Stimulated activated CD8-positive, alpha-beta memory T cell treated with anti-CD3 and anti-CD28 coated beads, Interleukin-4, amount 100 ng/mL, for 4 hours (primary cell): ENCODE measurements at regions not wholly inside any gene's neighbourhood (a gene's known extent, or its start where the extent isn't known, plus 50 kb on each side); places are given as distances from the start of the nearest gene placed in this dataset.
"Not testable (repeated sequence)": the region's sequence is repeated elsewhere in the genome, so short reads cannot be mapped to it uniquely, and the experiment has no call there.

Experiments used
- DNase-seq, 2 donors: peaks; one replicate each; pipeline ENCODE4 v3.0.0-alpha.2; 2020; ENCODE audit warnings: low read depth in 2 of 2, low spot score in 1 of 2

GRCh38 chr13:80504453-80504852 is 163.5 kb upstream of the SPRY2 start:
- DNase-seq: no peak

GRCh38 chr13:80502359-80502758 is 161.4 kb upstream of the SPRY2 start:
- DNase-seq: no peak

- no peak for DNase-seq
Measured at GRCh38 chr13:80501556-80501955, 160.6 kb upstream of the SPRY2 start.

- no peak for DNase-seq
Measured at GRCh38 chr13:80499536-80500290, 158.8 kb upstream of the SPRY2 start.

GRCh38 chr13:80498433-80498832 is 157.5 kb upstream of the SPRY2 start:
- DNase-seq: no peak

GRCh38 chr13:80497978-80498377 is 157.1 kb upstream of the SPRY2 start:
- no peak for DNase-seq

GRCh38 chr13:80497439-80497838 is 156.5 kb upstream of the SPRY2 start:
- DNase-seq: no peak

- no peak for DNase-seq
Measured at GRCh38 chr13:80496721-80497397, 155.9 kb upstream of the SPRY2 start.

GRCh38 chr13:80490491-80490943 is 149.6 kb upstream of the SPRY2 start:
- not testable (repeated sequence) for DNase-seq

- DNase-seq: no peak
Measured at GRCh38 chr13:80486402-80486801, 145.5 kb upstream of the SPRY2 start.

GRCh38 chr13:80483157-80483556 is 142.2 kb upstream of the SPRY2 start:
- no peak for DNase-seq

- no peak for DNase-seq
Measured at GRCh38 chr13:80481588-80481987, 140.7 kb upstream of the SPRY2 start.

- no peak for DNase-seq
Measured at GRCh38 chr13:80477661-80478443, 136.9 kb upstream of the SPRY2 start.

GRCh38 chr13:80476953-80477352 is 136.0 kb upstream of the SPRY2 start:
- no peak for DNase-seq

GRCh38 chr13:80475718-80476117 is 134.8 kb upstream of the SPRY2 start:
- no peak for DNase-seq

GRCh38 chr13:80473695-80474094 is 132.8 kb upstream of the SPRY2 start:
- DNase-seq: no peak

GRCh38 chr13:80469853-80470381 is 129.0 kb upstream of the SPRY2 start:
- no peak for DNase-seq

GRCh38 chr13:80469105-80469852 is 128.4 kb upstream of the SPRY2 start:
- DNase-seq: no peak

- DNase-seq: no peak
Measured at GRCh38 chr13:80465321-80465720, 124.4 kb upstream of the SPRY2 start.

- no peak for DNase-seq
Measured at GRCh38 chr13:80463673-80464352, 122.9 kb upstream of the SPRY2 start.
